DND-41 (cell line): ENCODE measurements at regions not wholly inside any gene's neighbourhood (a gene's known extent, or its start where the extent isn't known, plus 50 kb on each side); places are given as distances from the start of the nearest gene placed in this dataset.

ENCODE experiments used
- EZH2 ChIP-seq: IDR thresholded peaks from 3 replicates; pipeline ENCODE4 v1.6.1; 2012; ENCODE audit warnings: borderline replicate concordance, low read depth, mild to moderate bottlenecking, moderate library complexity, low read length, inconsistent platforms; ENCODE audit not compliant: severe bottlenecking
- TF ChIP-seq, protein P1 (sequence below): IDR thresholded peaks from 2 replicates; pipeline ENCODE4 v1.5.1; 2012; ENCODE audit warnings: borderline replicate concordance, low read length, moderate library complexity, mild to moderate bottlenecking; ENCODE audit not compliant: poor library complexity, severe bottlenecking; ENCODE audit errors: extremely low read depth

DNA sequence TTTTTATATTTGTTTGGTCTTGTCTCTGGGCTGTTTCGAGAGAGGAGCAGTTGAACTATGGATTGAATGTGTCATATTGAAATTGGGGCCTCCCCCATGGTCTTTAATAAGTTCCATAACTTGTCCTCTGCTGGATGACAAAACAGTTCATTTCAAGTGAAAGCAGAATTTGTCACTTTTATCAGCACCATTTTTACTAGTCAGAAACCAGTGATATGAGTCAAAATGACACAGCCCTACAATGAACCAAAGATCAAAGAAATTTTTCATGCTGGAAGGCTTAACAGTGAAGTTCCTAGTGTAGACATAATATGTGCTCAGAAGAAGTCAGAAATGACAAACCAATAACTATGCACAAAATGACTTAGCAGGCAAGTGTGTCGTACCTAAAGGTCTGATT, 133.6 kb upstream of the VWC2 start:
- TF ChIP-seq, protein P1, sequence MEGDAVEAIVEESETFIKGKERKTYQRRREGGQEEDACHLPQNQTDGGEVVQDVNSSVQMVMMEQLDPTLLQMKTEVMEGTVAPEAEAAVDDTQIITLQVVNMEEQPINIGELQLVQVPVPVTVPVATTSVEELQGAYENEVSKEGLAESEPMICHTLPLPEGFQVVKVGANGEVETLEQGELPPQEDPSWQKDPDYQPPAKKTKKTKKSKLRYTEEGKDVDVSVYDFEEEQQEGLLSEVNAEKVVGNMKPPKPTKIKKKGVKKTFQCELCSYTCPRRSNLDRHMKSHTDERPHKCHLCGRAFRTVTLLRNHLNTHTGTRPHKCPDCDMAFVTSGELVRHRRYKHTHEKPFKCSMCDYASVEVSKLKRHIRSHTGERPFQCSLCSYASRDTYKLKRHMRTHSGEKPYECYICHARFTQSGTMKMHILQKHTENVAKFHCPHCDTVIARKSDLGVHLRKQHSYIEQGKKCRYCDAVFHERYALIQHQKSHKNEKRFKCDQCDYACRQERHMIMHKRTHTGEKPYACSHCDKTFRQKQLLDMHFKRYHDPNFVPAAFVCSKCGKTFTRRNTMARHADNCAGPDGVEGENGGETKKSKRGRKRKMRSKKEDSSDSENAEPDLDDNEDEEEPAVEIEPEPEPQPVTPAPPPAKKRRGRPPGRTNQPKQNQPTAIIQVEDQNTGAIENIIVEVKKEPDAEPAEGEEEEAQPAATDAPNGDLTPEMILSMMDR: no peak
- TF ChIP-seq EZH2: no peak
